SK-N-MC (cell line): ENCODE measurements at regions not wholly inside any gene's neighbourhood (a gene's known extent, or its start where the extent isn't known, plus 50 kb on each side); places are given as distances from the start of the nearest gene placed in this dataset.

ENCODE experiments used
- EZH2 ChIP-seq: fragments of 200-600 bp; sonication (generic); IDR thresholded peaks from one replicate; pipeline ENCODE4 v1.6.1; 2017; ENCODE audit warnings: antibody characterized with exemption
- FOXP2 ChIP-seq: optimal IDR thresholded peaks from 2 replicates; pipeline ENCODE3; 2011; ENCODE audit warnings: mild to moderate bottlenecking, moderate library complexity; ENCODE audit not compliant: insufficient read depth; ENCODE audit errors: extremely low read length, control extremely low read depth
- POLR2AphosphoS5 ChIP-seq: IDR thresholded peaks from 2 replicates; pipeline ENCODE4 v1.6.1; 2012; ENCODE audit warnings: mild to moderate bottlenecking, low read depth, low read length, borderline replicate concordance

DNA sequence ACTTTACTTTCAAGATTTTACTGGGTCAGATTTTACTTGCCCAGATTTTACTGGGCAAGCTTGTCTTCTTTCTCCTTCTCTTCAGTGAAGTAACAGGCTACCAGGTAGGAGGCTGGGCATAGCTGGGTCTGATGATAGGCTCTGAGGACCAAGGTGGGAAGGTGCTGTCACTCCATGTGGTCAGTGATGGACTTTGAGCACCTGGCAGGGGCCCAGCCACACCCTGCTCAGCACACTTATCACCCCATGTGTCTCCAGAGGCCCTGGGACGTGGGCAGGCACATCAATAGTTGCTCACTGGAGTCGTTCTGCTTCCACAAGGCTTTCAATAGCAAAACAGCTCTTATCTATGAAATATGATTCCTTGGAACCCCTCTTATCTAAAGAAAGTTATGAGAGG lies 70.5 kb upstream of the GPR26 start:
- no peak for TF ChIP-seq POLR2AphosphoS5
- no peak for TF ChIP-seq EZH2
- TF ChIP-seq FOXP2, result no peak
